GM19043 (cell line): ENCODE measurements at regions not wholly inside any gene's neighbourhood (a gene's known extent, or its start where the extent isn't known, plus 50 kb on each side); places are given as distances from the start of the nearest gene placed in this dataset.
"Not testable (repeated sequence)": the region's sequence is repeated elsewhere in the genome, so short reads cannot be mapped to it uniquely, and the experiment has no call there.

ENCODE experiments used
- ATAC-seq: cut with Tn5 transposase; IDR thresholded peaks from one replicate; pipeline ENCODE4 v1.9.1; 2021; ENCODE audit warnings: low read depth; ENCODE audit not compliant: unreplicated experiment

DNA sequence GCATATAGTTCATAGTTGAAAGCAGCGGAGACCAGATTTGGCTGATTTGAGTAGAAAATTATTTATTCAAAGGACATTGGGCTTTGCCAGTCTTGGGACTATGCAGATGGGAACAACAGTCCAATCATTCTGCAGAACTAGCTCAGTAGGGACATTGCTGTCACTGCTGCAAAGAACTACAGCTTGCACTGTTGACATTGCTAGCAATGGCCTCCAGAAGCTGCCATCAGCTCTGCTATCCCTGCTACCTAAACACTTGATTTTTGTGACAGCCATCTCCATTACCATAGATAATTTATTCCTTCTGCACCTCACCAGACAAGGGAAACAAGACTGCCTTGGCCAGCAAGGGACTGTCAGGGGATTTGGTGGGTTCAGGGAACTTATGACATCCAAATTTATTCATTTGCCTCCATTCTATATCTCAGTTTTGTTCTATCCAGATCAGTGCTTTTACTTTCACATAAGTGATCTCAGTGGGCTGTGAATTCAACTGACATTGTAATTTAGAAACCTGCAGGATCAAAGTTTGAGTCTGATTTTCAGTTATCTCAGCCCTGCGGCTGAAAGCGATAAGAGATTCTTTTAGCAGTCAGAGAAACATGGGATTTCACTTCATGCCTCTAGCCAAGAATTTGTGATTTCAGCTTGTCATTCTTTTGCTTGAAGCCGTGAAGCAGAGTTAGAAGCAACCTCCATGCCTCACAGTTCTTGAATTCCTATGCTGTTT, 136.7 kb upstream of the FBXO33 start:
- ATAC-seq: no peak

DNA sequence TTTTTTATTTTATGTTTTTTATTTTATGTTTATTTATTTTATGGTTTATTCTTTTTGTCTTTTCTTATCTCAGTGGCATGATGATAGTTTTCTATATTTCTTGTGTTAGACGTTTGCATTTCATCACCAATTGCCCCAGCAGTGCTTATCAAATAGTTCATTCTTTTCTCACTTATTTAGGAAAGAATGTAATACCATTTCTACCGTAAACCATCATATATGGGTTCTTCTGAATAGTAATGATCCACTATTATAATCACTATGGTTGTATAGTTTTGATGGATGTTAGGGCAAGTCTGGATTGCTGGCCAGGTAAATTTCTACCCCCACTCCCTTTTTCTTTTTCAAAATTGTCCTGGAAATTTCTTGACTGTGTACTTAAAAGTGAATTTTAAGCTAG, 134.6 kb upstream of the FBXO33 start:
- ATAC-seq: no peak

- ATAC-seq: no peak
Observed at GRCh38 chr14:39563361-39563760, 131.1 kb upstream of the FBXO33 start.

DNA sequence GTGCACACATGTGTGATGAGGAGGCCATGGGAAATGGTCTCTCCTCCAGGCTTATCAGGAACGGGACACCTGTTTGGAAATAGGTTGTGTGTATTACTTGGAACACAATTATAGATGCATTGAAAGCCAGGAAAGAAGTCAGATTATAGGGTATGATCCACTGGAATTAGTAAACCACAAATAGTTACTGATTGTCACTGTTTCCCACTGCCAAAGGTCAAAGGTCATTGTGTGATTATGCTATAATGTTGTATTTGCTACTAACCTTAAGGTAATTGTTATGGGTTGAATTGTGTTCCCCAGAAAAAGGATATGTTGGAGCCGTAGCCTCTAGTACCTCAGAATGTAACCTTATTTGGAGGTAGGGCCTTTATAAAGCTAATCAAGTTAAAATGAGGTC, 129.9 kb upstream of the FBXO33 start:
- no peak for ATAC-seq

- no peak for ATAC-seq
Observed at GRCh38 chr14:39558525-39558924, 126.3 kb upstream of the FBXO33 start.

DNA sequence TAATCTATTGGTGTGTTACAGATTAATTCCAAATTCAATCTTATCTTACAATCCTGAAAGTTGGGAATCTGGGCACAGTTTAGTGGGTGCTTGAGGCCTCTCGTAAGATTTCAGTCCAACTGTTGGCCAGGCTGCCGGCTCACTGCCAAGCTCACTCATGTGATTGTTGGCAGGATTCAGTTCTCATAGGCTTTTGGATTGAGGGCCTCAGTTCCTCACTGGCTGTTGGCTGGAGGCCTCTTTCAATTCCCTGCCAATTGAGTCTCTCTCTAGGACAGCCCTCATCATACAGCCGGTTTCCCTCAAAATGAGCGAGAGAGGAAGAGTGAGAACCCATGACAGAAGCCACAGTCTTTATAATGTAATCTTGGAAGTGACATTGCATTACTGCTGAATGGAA, 123.5 kb upstream of the FBXO33 start:
- ATAC-seq: no peak

- no peak for ATAC-seq
Observed at GRCh38 chr14:39554576-39554975, 122.3 kb upstream of the FBXO33 start.

DNA sequence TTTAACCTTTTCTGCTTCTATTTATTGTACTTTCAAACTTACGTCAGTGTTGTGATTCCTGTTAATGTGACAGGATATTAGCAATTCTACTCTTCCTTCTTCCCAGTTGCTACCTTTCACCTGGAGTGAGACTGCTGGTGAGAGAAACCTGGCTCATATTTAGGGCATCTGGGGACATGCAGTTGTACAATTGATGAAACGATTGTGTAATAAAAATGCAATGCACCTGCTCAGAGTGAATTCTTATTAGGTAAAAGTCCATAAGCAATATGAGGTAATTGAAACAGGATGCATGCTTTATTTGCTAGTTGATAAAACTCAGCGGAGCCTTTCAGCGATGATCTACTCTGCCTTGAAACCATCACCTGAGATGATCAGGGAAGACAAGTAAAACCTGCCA, 116.1 kb upstream of the FBXO33 start:
- no peak for ATAC-seq

DNA sequence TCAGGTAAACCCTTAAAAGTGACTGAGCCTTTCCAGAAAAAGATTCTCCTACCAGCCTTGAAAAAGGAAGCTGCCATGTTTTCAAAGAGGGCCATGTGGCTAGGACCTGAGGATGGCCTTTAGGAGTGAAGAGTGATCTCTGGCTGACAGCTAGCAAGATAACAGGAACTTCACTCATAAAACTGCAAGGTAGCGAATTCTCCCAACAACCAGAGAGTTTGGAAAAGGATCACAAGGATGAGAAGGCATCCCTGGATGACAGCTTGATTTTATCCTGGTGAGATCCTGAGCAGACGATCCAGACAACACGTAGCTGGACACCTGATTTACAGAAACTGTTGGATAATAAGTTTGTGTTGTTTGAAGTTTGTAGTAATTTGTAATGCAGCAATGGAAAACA, 115.6 kb upstream of the FBXO33 start:
- ATAC-seq: no peak

GRCh38 chr14:39505812-39506211, 73.6 kb upstream of the FBXO33 start:
- no peak for ATAC-seq

- ATAC-seq: no peak
Observed at GRCh38 chr14:39500253-39500652, 68.0 kb upstream of the FBXO33 start.

DNA sequence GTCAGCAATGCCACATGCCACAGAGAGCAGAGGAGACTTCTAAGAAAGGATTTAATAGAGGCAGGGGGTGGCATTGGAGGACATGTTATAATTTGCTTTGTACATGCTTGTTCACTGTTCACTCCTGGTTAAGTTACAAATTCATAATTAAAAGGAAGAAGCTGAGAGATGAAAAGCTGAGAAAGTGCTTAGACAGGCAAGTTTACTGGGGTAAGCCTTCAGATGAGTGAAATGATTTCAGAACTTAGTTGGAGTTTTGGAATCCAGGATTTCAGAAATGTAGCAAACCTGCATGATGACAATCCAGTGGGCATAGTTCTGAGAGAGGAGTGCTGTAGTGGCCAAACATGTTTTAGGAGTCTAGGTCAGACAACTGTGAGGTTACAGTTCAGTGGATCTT, 67.3 kb upstream of the FBXO33 start:
- ATAC-seq: no peak

- not testable (repeated sequence) for ATAC-seq
Observed at GRCh38 chr14:39497677-39498076, 65.4 kb upstream of the FBXO33 start.

DNA sequence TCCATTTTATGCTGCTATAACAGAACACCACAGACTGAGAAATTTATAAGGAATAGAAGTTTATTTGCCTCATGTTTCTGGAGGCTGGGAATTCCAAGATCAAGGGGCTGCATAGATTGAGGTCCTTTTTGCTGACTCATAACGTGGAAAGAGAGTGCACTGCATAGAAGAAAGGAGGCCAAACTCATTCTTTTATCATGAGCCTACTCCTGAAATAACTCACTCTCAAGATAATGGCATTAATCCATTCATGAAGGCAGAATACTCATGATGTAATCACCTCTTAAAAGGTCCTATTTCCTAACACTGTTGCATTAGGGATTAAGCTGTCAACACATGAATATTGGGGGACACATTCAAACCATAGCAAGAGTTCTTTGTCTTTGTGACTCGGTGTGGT, 60.0 kb upstream of the FBXO33 start:
- ATAC-seq: no peak

DNA sequence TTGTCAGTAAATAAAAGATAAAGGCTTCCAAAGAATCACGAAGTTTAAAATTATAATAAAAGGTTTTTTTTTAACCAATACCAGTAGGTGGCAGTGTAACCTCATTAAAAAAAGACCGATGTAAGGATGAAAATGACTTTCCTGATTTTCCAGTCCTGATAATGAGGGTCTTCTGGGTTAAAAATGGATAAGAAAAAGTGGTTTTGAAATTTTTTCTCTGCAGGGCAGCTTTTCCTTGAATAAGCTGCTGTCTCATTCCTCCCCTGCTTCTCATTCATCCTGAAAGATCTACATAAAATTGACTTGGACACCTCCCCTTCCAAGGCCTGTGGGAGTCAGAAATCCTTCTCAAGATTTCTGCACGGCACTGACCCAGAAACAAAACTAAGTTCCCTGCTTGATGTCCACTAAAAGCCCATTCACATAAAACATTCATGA, 58.9 kb upstream of the FBXO33 start:
- no peak for ATAC-seq

DNA sequence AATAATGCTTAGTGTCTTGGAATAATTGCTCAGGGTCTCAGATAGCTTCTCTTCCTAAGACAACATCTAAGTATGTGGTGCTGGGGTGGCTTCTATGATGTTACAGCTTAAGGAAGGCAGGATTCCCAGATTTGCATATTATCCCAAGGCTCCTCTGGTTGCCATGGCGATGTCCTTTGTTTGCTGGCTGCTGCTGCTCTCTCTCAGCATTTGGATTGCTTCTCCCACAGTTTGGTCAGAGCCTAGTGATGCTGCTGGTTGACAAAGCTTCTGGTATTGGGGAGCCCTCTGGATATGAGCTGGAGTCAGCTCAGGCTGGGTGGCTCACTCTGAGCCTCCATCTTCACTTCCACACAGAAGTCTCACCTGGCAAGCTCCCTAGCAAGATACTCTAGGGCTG, 56.4 kb upstream of the FBXO33 start:
- no peak for ATAC-seq

DNA sequence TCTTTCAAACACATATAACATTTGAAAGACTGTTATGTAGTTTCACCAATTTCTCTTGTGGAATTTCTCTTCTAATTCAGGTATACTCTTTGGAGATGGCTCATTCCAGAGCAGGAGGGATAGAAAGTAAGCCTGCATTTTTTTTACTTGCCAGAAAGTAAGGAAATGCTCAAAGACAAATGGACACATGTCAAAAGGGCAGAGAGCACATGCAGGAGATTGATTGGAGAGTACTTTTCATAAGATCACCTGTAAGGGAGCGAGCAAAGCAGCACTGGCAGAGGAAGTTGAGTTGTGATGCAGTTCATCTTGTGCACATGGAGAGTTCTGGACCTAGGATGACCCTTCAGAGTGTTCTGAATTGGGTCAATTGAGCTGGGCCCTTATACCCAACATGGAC, 51.4 kb upstream of the FBXO33 start:
- no peak for ATAC-seq
